ENCODE measurements at regions not wholly inside any gene's neighbourhood (a gene's known extent, or its start where the extent isn't known, plus 50 kb on each side); places are given as distances from the start of the nearest gene placed in this dataset.

GRCh38 chr5:34603378-34603777 lies 52.8 kb upstream of the RAI14 start:
- no peak for TF ChIP-seq POLR2A (IDR thresholded peaks at IDR 0.05)
- no peak for TF ChIP-seq CTCF (IDR thresholded peaks at IDR 0.05)

All from ovary (tissue), 3 donors.